ENCODE measurements at regions not wholly inside any gene's neighbourhood (a gene's known extent, or its start where the extent isn't known, plus 50 kb on each side); places are given as distances from the start of the nearest gene placed in this dataset.
"Not testable (repeated sequence)": the region's sequence is repeated elsewhere in the genome, so short reads cannot be mapped to it uniquely, and the experiment has no call there.

GRCh38 chr3:160098926-160099626 is 110.4 kb downstream of the IL12A start:
- in situ Hi-C loops (cut with HindIII; ENCODE audit: low sequenced_read_pairs): no loop called here
- TF ChIP-seq CTCF (IDR thresholded peaks at IDR 0.05; ENCODE audit: low read depth, low read length, missing control alignments): no peak
- no peak for DNase-seq (ENCODE audit: low read depth)
- no peak overlapping the region for H3K4me3 ChIP-seq (ENCODE audit: low read depth, low read length)

- in situ Hi-C loops (cut with HindIII; ENCODE audit: low sequenced_read_pairs): no loop called here
- DNase-seq (ENCODE audit: low read depth): no peak
- TF ChIP-seq CTCF (IDR thresholded peaks at IDR 0.05; ENCODE audit: low read depth, low read length, missing control alignments): no peak
- no peak overlapping the region for H3K4me3 ChIP-seq (ENCODE audit: low read depth, low read length)
Observed at GRCh38 chr3:160099834-160100233, 111.2 kb downstream of the IL12A start.

GRCh38 chr3:160100610-160101009 is 112.0 kb downstream of the IL12A start:
- no peak for TF ChIP-seq CTCF (IDR thresholded peaks at IDR 0.05; ENCODE audit: low read depth, low read length, missing control alignments)
- no peak for DNase-seq (ENCODE audit: low read depth)
- in situ Hi-C loops (cut with HindIII; ENCODE audit: low sequenced_read_pairs): no loop called here
- no peak overlapping the region for H3K4me3 ChIP-seq (ENCODE audit: low read depth, low read length)

GRCh38 chr3:160102001-160102400 is 113.4 kb downstream of the IL12A start:
- DNase-seq (ENCODE audit: low read depth); in situ Hi-C loops (cut with HindIII; ENCODE audit: low sequenced_read_pairs): not testable (repeated sequence)

GRCh38 chr3:160103397-160103796 is 114.8 kb downstream of the IL12A start:
- in situ Hi-C loops (cut with HindIII; ENCODE audit: low sequenced_read_pairs): no loop called here
- no peak for TF ChIP-seq CTCF (IDR thresholded peaks at IDR 0.05; ENCODE audit: low read depth, low read length, missing control alignments)
- no peak for DNase-seq (ENCODE audit: low read depth)
- no peak overlapping the region for H3K4me3 ChIP-seq (ENCODE audit: low read depth, low read length)

More at GRCh38 chr3:160102001-160102400, 113.4 kb downstream of the IL12A start:
- H3K4me3 ChIP-seq (ENCODE audit: low read depth, low read length): not testable (repeated sequence)

GRCh38 chr3:160105907-160106584 is 117.4 kb downstream of the IL12A start:
- in situ Hi-C loops (cut with HindIII; ENCODE audit: low sequenced_read_pairs): no loop called here
- no peak for TF ChIP-seq CTCF (IDR thresholded peaks at IDR 0.05; ENCODE audit: low read depth, low read length, missing control alignments)
- no peak overlapping the region for H3K4me3 ChIP-seq (ENCODE audit: low read depth, low read length)
- DNase-seq (ENCODE audit: low read depth): no peak
